K562 (cell line): ENCODE measurements at regions not wholly inside any gene's neighbourhood (a gene's known extent, or its start where the extent isn't known, plus 50 kb on each side); places are given as distances from the start of the nearest gene placed in this dataset.

Experiments
- ATAC-seq: fragments of 200-7000 bp; cut with Tn5 transposase; 3 replicates; pipeline ENCODE4 v1.9.1; 2020; ENCODE audit warnings: moderate library complexity
- BruUV-seq: library from RNA; stranded (reverse); fragments of 400-500 nt; replicated peaks from 2 replicates; lab custom pipeline; 2021; lab: Mats Ljungman, UMichigan
- CTCF ChIA-PET: fragments of 300-600 bp; formaldehyde crosslinking; extraction: SDS; loops from one replicate; lab custom pipeline; 2021; ENCODE audit warnings: low intra/inter-chr PET ratio; lab: Yijun Ruan, JAX
- POLR2A ChIA-PET: fragments of 300-600, 350-650 bp; sonication (Branson Sonifier 250); formaldehyde crosslinking; extraction: SDS; loops from one replicate; lab custom pipeline; 2021; ENCODE audit warnings: antibody characterized with exemption, inconsistent platforms; lab: Yijun Ruan, JAX
- DNase-seq, 4 experiments: peaks; one replicate each; pipeline versions ENCODE4 v3.0.0 to v3.0.0-alpha.2; 2011 to 2018; ENCODE audit warnings: low spot score in 3 of 4, mixed read lengths in 3 of 4; ENCODE audit errors: extremely low read depth in 1 of 4
- FAIRE-seq: peaks from 2 replicates; lab custom pipeline; 2011; peaks lifted over from hg19 to GRCh38; lab: Jason Lieb, UNC
- H2AFZ ChIP-seq: 2 replicates; pipeline ENCODE4 v1.6.0; 2011; ENCODE audit warnings: low read depth, low read length, control low read depth, inconsistent platforms
- H3K27ac ChIP-seq: fragments of 200-600 bp; 3 replicates; pipeline ENCODE4 v1.8.0; 2011; ENCODE audit warnings: low read depth, mild to moderate bottlenecking, control low read depth, inconsistent platforms, low read length, moderate library complexity, mixed read lengths; ENCODE audit errors: extremely low read depth
- H3K27me3 ChIP-seq, 2 experiments: fragments of 300-600 bp in 1 of 2; 2 replicates in 1 of 2; 3 replicates in 1 of 2; pipeline versions ENCODE4 v1.6.0 to v1.8.0; 2011; ENCODE audit warnings: inconsistent platforms in 2 of 2, low read length in 2 of 2, mild to moderate bottlenecking in 1 of 2, mixed read lengths in 1 of 2, moderate library complexity in 1 of 2; ENCODE audit not compliant: control insufficient read depth in 2 of 2, insufficient read depth in 2 of 2
- H3K36me3 ChIP-seq: fragments of 300-600 bp; 3 replicates; pipeline ENCODE4 v1.8.0; 2011; ENCODE audit warnings: mild to moderate bottlenecking, low read length, inconsistent platforms; ENCODE audit not compliant: control insufficient read depth, insufficient read depth
- H3K4me1 ChIP-seq, 2 experiments: fragments of 200-600 bp in 1 of 2; replicated peaks in 1 of 2; 2 replicates in 1 of 2; 3 replicates in 1 of 2; pipeline versions ENCODE4 v1.5.1 to v1.8.0; 2011; ENCODE audit warnings: inconsistent platforms in 2 of 2, low read length in 2 of 2, mild to moderate bottlenecking in 1 of 2, mixed read lengths in 1 of 2, moderate library complexity in 1 of 2; ENCODE audit not compliant: control insufficient read depth in 2 of 2, insufficient read depth in 2 of 2
- H3K4me2 ChIP-seq: 2 replicates; pipeline ENCODE4 v1.6.1; 2011; ENCODE audit warnings: low read length, control low read depth, inconsistent platforms, mixed read lengths; ENCODE audit not compliant: insufficient read depth
- H3K4me3 ChIP-seq: fragments of 200-600 bp; sonication (generic), shearing (Covaris generic); 2 replicates; pipeline ENCODE4 v1.5.1; 2016; ENCODE audit warnings: control low read depth, inconsistent platforms
- H3K79me2 ChIP-seq: fragments of 200-600 bp; 3 replicates; pipeline ENCODE4 v1.8.0; 2011; ENCODE audit warnings: low read length, inconsistent platforms; ENCODE audit not compliant: control insufficient read depth, insufficient read depth
- H3K9ac ChIP-seq, 2 experiments: 2 replicates each; pipeline versions ENCODE4 v1.6.0 to v1.6.1; 2011; ENCODE audit warnings: low read depth in 2 of 2, low read length in 2 of 2, control low read depth in 1 of 2, inconsistent platforms in 1 of 2, mild to moderate bottlenecking in 1 of 2, mixed read lengths in 1 of 2; ENCODE audit not compliant: insufficient read depth in 1 of 2
- H3K9me1 ChIP-seq: one replicate; pipeline ENCODE4 v1.6.0; 2011; ENCODE audit warnings: inconsistent platforms, mild to moderate bottlenecking, low read length, moderate library complexity; ENCODE audit not compliant: control insufficient read depth, insufficient read depth
- H3K9me3 ChIP-seq: replicated peaks from 2 replicates; pipeline ENCODE4 v1.5.1; 2011; ENCODE audit warnings: low read depth, low read length, inconsistent platforms; ENCODE audit not compliant: control insufficient read depth, insufficient read depth
- H4K20me1 ChIP-seq: replicated peaks from 2 replicates; pipeline ENCODE4 v1.6.1; 2011; ENCODE audit warnings: low read length, inconsistent platforms, mixed read lengths; ENCODE audit not compliant: control insufficient read depth, insufficient read depth
- GATAD2B ChIP-seq: fragments of 450-650 bp; IDR thresholded peaks from 2 replicates; pipeline ENCODE4 v1.6.1; 2017; ENCODE audit warnings: mild to moderate bottlenecking, borderline replicate concordance
- NRF1 ChIP-seq, 2 experiments: fragments of 450-650 bp; IDR thresholded peaks in 1 of 2; conservative IDR thresholded peaks in 1 of 2; 2 replicates each; pipeline ENCODE4 v1.6.1; 2014; ENCODE audit warnings: mild to moderate bottlenecking in 2 of 2
- ZBTB1 ChIP-seq: sonication (generic); formaldehyde crosslinking; IDR thresholded peaks from 2 replicates; pipeline ENCODE4 v1.8.1; 2023; ENCODE audit warnings: missing genetic modification reagents, low read depth, mild to moderate bottlenecking, borderline replicate concordance
- ZNF184 ChIP-seq: sonication (generic); formaldehyde crosslinking; IDR thresholded peaks from 2 replicates; pipeline ENCODE4 v1.5.0; 2020; ENCODE audit warnings: missing genetic modification reagents
- WGBS: fragments of 100-300 bp; shearing (Covaris generic); methylation state at CpG from one replicate; pipeline ENCODE4 v1.1.6; 2016; ENCODE audit warnings: low coverage, mixed read lengths; ENCODE audit not compliant: insufficient coverage; ENCODE audit errors: missing lambda C conversion rate; 5-methylcytosine and 5-hydroxymethylcytosine counted together
- in situ Hi-C: fragments of 300-500 bp; cut with MboI; formaldehyde crosslinking; loops from 4 replicates; pipeline ENCODE4 v1.15.0; 2018; ENCODE audit warnings: inconsistent platforms, mixed read lengths
- intact Hi-C: fragments of 100-400 bp; cut with micrococcal nuclease; formaldehyde crosslinking; loops from 2 replicates; pipeline ENCODE4 v1.14.2; 2022

DNA sequence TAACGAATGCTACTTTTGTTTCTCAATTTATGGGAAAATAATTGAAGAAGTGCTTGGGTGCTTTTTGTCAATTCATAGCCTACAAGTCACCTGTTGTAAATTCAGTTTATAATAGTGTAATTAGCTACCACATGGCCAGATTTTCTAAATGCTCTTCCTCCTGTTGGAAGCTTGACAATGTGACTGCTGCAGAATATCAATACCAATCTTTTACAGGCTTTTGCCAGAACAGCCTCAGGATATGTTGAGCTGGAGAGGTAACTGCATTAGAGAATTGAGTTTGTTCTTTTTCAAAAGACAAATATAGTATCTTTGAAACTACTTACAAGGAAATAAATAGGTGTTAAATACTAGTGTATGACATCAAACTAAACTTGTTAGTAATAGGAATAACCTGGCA, 277.8 kb downstream of the POU4F1 start:
- ATAC-seq (no peak), DNase-seq (no peak), FAIRE-seq (no peak)
- CTCF ChIA-PET, result no interaction called here
- Histone ChIP-seq H3K27ac (no peak overlapping the region), H3K4me3 (no peak overlapping the region), H3K27me3 (no peaks in the 10 kb centered on the region), H3K9me3 (no peaks in the 10 kb centered on the region), H3K4me2 (no peak overlapping the region), H2AFZ (no peak overlapping the region), H3K79me2 (no peaks in the 10 kb centered on the region), H4K20me1 (no peaks in the 10 kb centered on the region), H3K9ac (no peak overlapping the region), H3K4me1 (no peaks in the 10 kb centered on the region), H3K9me1 (no peaks in the 10 kb centered on the region), H3K36me3 (no peaks in the 10 kb centered on the region)
- BruUV-seq, result no TSS peak
- no peak for TF ChIP-seq GATAD2B
- no peak for TF ChIP-seq ZBTB1
- TF ChIP-seq NRF1 (conservative IDR thresholded peaks at IDR 0.05 in 1 of 2, IDR thresholded peaks at IDR 0.05 in 1 of 2), result no peak
- in situ Hi-C loops, result no loop called here
- 0% methylated on average over 1 of the region's 1 CpG for WGBS
- POLR2A ChIA-PET, result no interaction called here
- intact Hi-C loops, result no loop called here

- Histone ChIP-seq H3K9ac (no peak overlapping the region), H3K4me2 (no peak overlapping the region), H3K4me3 (no peak overlapping the region), H3K79me2 (no peaks in the 10 kb centered on the region), H3K36me3 (no peaks in the 10 kb centered on the region), H3K9me1 (no peaks in the 10 kb centered on the region), H3K9me3 (no peaks in the 10 kb centered on the region), H3K27ac (no peak overlapping the region), H2AFZ (no peak overlapping the region), H4K20me1 (no peaks in the 10 kb centered on the region), H3K4me1 (no peaks in the 10 kb centered on the region), H3K27me3 (no peaks in the 10 kb centered on the region)
- TF ChIP-seq ZNF184, result no peak
- WGBS, result 0% methylated on average over 2 of the region's 2 CpGs
- DNase-seq (no peak), FAIRE-seq (no peak), ATAC-seq (no peak)
- ChIA-PET CTCF (interaction anchor here (0.5 kb wide), 1 partner anchor 64 kb away, joined by 3 read pairs; no protein-coding TSS in a partner anchor), POLR2A (no interaction called here)
- intact Hi-C loops, result no loop called here
- no TSS peak for BruUV-seq
- in situ Hi-C loops, result no loop called here
Measured at GRCh38 chr13:78323848-78324247, 279.5 kb downstream of the POU4F1 start.
